HepG2 (cell line): ENCODE measurements at regions not wholly inside any gene's neighbourhood (a gene's known extent, or its start where the extent isn't known, plus 50 kb on each side); places are given as distances from the start of the nearest gene placed in this dataset.

ENCODE experiments used
- ATAC-seq: fragments of 200-7000 bp; cut with Tn5 transposase; 3 replicates; pipeline ENCODE4 v1.9.1; 2020; ENCODE audit warnings: mild to moderate bottlenecking, moderate library complexity
- BruUV-seq: library from RNA; stranded (reverse); fragments of 400-500 nt; replicated peaks from 2 replicates; lab custom pipeline; 2021; lab: Mats Ljungman, UMichigan
- CTCF ChIA-PET: fragments of 300-600 bp; formaldehyde crosslinking; extraction: SDS; loops from one replicate; lab custom pipeline; 2021; ENCODE audit warnings: low total read pairs, inconsistent platforms, low intra/inter-chr PET ratio; lab: Yijun Ruan, JAX
- POLR2A ChIA-PET: fragments of 350-600 bp; sonication (Branson Sonifier 250); formaldehyde crosslinking; loops from one replicate; lab custom pipeline; 2020; ENCODE audit warnings: antibody characterized with exemption, inconsistent platforms; lab: Yijun Ruan, JAX
- DNase-seq: peaks from one replicate; pipeline ENCODE4 v3.0.0-alpha.2; 2015; ENCODE audit warnings: low spot score
- FAIRE-seq: peaks from 3 replicates; lab custom pipeline; 2011; peaks lifted over from hg19 to GRCh38; lab: Jason Lieb, UNC
- H2AFZ ChIP-seq: one replicate; pipeline ENCODE4 v1.6.1; 2011; ENCODE audit warnings: low read length, inconsistent platforms
- H3K27ac ChIP-seq: fragments of 300-600 bp; 3 replicates; pipeline ENCODE4 v1.8.0; 2011; ENCODE audit warnings: mixed run types, mild to moderate bottlenecking, mixed read lengths, low read length, inconsistent platforms; ENCODE audit not compliant: insufficient read depth; ENCODE audit errors: extremely low read length
- H3K27me3 ChIP-seq, 2 experiments: fragments of 200-600 bp in 1 of 2; 2 replicates in 1 of 2; 3 replicates in 1 of 2; pipeline versions ENCODE4 v1.6.0 to v1.8.0; 2011; ENCODE audit warnings: low read length in 2 of 2, mild to moderate bottlenecking in 2 of 2, moderate library complexity in 2 of 2, inconsistent platforms in 1 of 2; ENCODE audit not compliant: insufficient read depth in 2 of 2, control insufficient read depth in 1 of 2
- H3K36me3 ChIP-seq, 2 experiments: fragments of 200-600 bp in 1 of 2; replicated peaks in 1 of 2; 2 replicates in 1 of 2; 3 replicates in 1 of 2; pipeline versions ENCODE4 v1.5.1 to v1.8.0; 2011; ENCODE audit warnings: low read length in 2 of 2, inconsistent platforms in 1 of 2; ENCODE audit not compliant: insufficient read depth in 2 of 2, control insufficient read depth in 1 of 2
- H3K4me1 ChIP-seq: 2 replicates; pipeline ENCODE4 v1.5.1; 2012; ENCODE audit warnings: low read length, inconsistent platforms; ENCODE audit not compliant: insufficient read depth
- H3K4me2 ChIP-seq: 2 replicates; pipeline ENCODE4 v1.6.0; 2011; ENCODE audit warnings: low read depth, low read length, inconsistent platforms
- H3K4me3 ChIP-seq, 3 experiments: fragments of 200-600 bp in 1 of 3; sonication (generic), shearing (Covaris generic) in 1 of 3; replicated peaks in 1 of 3; 2 replicates each; pipeline ENCODE4 v1.5.1; 2011 to 2016; ENCODE audit warnings: low read length in 3 of 3, inconsistent platforms in 2 of 3, low read depth in 2 of 3, mild to moderate bottlenecking in 2 of 3, control low read depth in 1 of 3, mixed read lengths in 1 of 3; ENCODE audit not compliant: insufficient read depth in 1 of 3
- H3K79me2 ChIP-seq: one replicate; pipeline ENCODE4 v1.6.1; 2011; ENCODE audit warnings: low read length, inconsistent platforms; ENCODE audit not compliant: insufficient read depth
- H3K9ac ChIP-seq: 2 replicates; pipeline ENCODE4 v1.6.0; 2011; ENCODE audit warnings: mild to moderate bottlenecking, low read depth, low read length, inconsistent platforms; ENCODE audit not compliant: insufficient read depth
- H3K9me3 ChIP-seq: 2 replicates; pipeline ENCODE4 v1.5.1; 2012; ENCODE audit warnings: mild to moderate bottlenecking, low read length
- H4K20me1 ChIP-seq: 2 replicates; pipeline ENCODE4 v1.6.0; 2011; ENCODE audit warnings: inconsistent platforms, mild to moderate bottlenecking, low read length, moderate library complexity; ENCODE audit not compliant: insufficient read depth
- ATF6 ChIP-seq: sonication (generic); formaldehyde crosslinking; conservative IDR thresholded peaks from 2 replicates; pipeline ENCODE4 v1.4.0; 2020; ENCODE audit warnings: missing genetic modification reagents
- HDAC1 ChIP-seq: sonication (generic); formaldehyde crosslinking; IDR thresholded peaks from 2 replicates; pipeline ENCODE4 v1.5.1; 2020; ENCODE audit warnings: mild to moderate bottlenecking, missing genetic modification reagents
- IKZF4 ChIP-seq: sonication (generic); formaldehyde crosslinking; IDR thresholded peaks from 2 replicates; pipeline ENCODE4 v1.5.1; 2020; ENCODE audit warnings: borderline replicate concordance, mild to moderate bottlenecking, low read depth, missing genetic modification reagents; ENCODE audit errors: not compliant biosample characterization
- KLF6 ChIP-seq: IDR thresholded peaks from 2 replicates; pipeline ENCODE4 v1.8.0; 2016; ENCODE audit warnings: missing biosample characterization, missing genetic modification reagents
- MAX ChIP-seq: IDR thresholded peaks from 2 replicates; pipeline ENCODE4 v1.6.1; 2012; ENCODE audit warnings: inconsistent platforms
- MED13 ChIP-seq: sonication (generic); formaldehyde crosslinking; IDR thresholded peaks from 2 replicates; pipeline ENCODE4 v1.5.0; 2020; ENCODE audit warnings: missing genetic modification reagents
- MEIS1 ChIP-seq: sonication (generic); formaldehyde crosslinking; IDR thresholded peaks from 2 replicates; pipeline ENCODE4 v1.9.0; 2021; ENCODE audit warnings: mild to moderate bottlenecking, missing genetic modification reagents, moderate library complexity, borderline replicate concordance
- MXI1 ChIP-seq: IDR thresholded peaks from 3 replicates; pipeline ENCODE4 v1.6.1; 2012; ENCODE audit warnings: low read depth, low read length, inconsistent platforms, borderline replicate concordance
- RNF2 ChIP-seq: fragments of 450-650 bp; conservative IDR thresholded peaks from 2 replicates; pipeline ENCODE4 v1.6.1; 2016; ENCODE audit warnings: low read depth
- SPEN ChIP-seq: sonication (generic); formaldehyde crosslinking; IDR thresholded peaks from 2 replicates; pipeline ENCODE4 v1.5.1; 2020; ENCODE audit warnings: low read depth, mild to moderate bottlenecking, missing genetic modification reagents
- YY1 ChIP-seq: IDR thresholded peaks from 2 replicates; pipeline ENCODE4 v1.6.1; 2011; ENCODE audit warnings: low read length, low read depth, moderate library complexity, mild to moderate bottlenecking; ENCODE audit not compliant: insufficient read depth, insufficient replicate concordance
- ZFP62 ChIP-seq: sonication (generic); formaldehyde crosslinking; IDR thresholded peaks from 2 replicates; pipeline ENCODE4 v1.4.0; 2020; ENCODE audit warnings: missing genetic modification reagents
- ZFYVE20 ChIP-seq: sonication (generic); formaldehyde crosslinking; IDR thresholded peaks from 2 replicates; pipeline ENCODE4 v1.8.0; 2023; ENCODE audit warnings: low read depth, mild to moderate bottlenecking, moderate library complexity, missing genetic modification reagents, borderline replicate concordance
- ZNF597 ChIP-seq: sonication (generic); formaldehyde crosslinking; IDR thresholded peaks from 2 replicates; pipeline ENCODE4 v1.5.0; 2020; ENCODE audit warnings: missing genetic modification reagents
- ZNF644 ChIP-seq: IDR thresholded peaks from 2 replicates; pipeline ENCODE4 v1.6.1; 2016; ENCODE audit warnings: low read depth
- WGBS: methylation state at CpG from one replicate; pipeline ENCODE4 v1.1.6; 2017; ENCODE audit warnings: low lambda C conversion rate; 5-methylcytosine and 5-hydroxymethylcytosine counted together
- in situ Hi-C: cut with HindIII; loops from 2 replicates; pipeline ENCODE4 v1.10.0; 2017; ENCODE audit warnings: low pct_unique_long_range_greater_than_20kb; ENCODE audit not compliant: extremely low pct_ligation_motif_present
- intact Hi-C: fragments of 100-400 bp; cut with micrococcal nuclease; formaldehyde crosslinking; loops from one replicate; pipeline ENCODE4 v1.10.0; 2022; ENCODE audit not compliant: unreplicated experiment

- Histone ChIP-seq H3K4me3 (no peak overlapping the region), H3K27ac (no peak overlapping the region), H3K36me3 (no peaks in the 10 kb centered on the region), H3K9me3 (no peaks in the 10 kb centered on the region), H3K27me3 (no peaks in the 10 kb centered on the region; a peak in 1 of 5 replicates), H3K9ac (no peak overlapping the region), H3K4me2 (no peak overlapping the region), H3K79me2 (no peaks in the 10 kb centered on the region), H3K4me1 (no peaks in the 10 kb centered on the region), H2AFZ (no peak overlapping the region), H4K20me1 (no peaks in the 10 kb centered on the region)
- in situ Hi-C loops (no loop called here), intact Hi-C loops (no loop called here)
- TF ChIP-seq IKZF4 (CRISPR knock-in tag) (no peak), MED13 (CRISPR knock-in tag) (no peak), MAX (no peak), ATF6 (no peak), ZFP62 (CRISPR knock-in tag) (no peak), MEIS1 (CRISPR knock-in tag) (no peak), KLF6 (no peak), ZNF644 (no peak), ZNF597 (CRISPR knock-in tag) (no peak), YY1 (no peak), HDAC1 (CRISPR knock-in tag) (no peak), SPEN (CRISPR knock-in tag) (no peak), ZFYVE20 (CRISPR knock-in tag) (no peak), MXI1 (no peak), RNF2 (no peak)
- BruUV-seq: no TSS peak
- ChIA-PET CTCF (no interaction called here), POLR2A (no interaction called here)
- no peak for ATAC-seq
- no peak for FAIRE-seq
- no peak for DNase-seq
- 5% methylated on average over 2 of the region's 2 CpGs for WGBS
Measured at GRCh38 chr4:170770664-170771063, 680.9 kb upstream of the AADAT start.
